PC-3 (cell line): ENCODE measurements at regions not wholly inside any gene's neighbourhood (a gene's known extent, or its start where the extent isn't known, plus 50 kb on each side); places are given as distances from the start of the nearest gene placed in this dataset.

Experiments used
- ATAC-seq: fragments of 200-7000 bp; cut with Tn5 transposase; 2 replicates; pipeline ENCODE4 v1.9.1; 2020; ENCODE audit warnings: mild to moderate bottlenecking, moderate library complexity
- BruUV-seq: library from RNA; stranded (reverse); fragments of 400-500 nt; replicated peaks from 2 replicates; lab custom pipeline; 2021; lab: Mats Ljungman, UMichigan
- CTCF ChIA-PET: fragments of 300-600 bp; sonication (Branson Sonifier 250); formaldehyde crosslinking; loops from one replicate; lab custom pipeline; 2022; ENCODE audit warnings: antibody characterized with exemption; lab: Charles Lee
- POLR2A ChIA-PET: fragments of 300-600 bp; sonication (Branson Sonifier 250); formaldehyde crosslinking; loops from one replicate; lab custom pipeline; 2022; ENCODE audit warnings: antibody characterized with exemption; ENCODE audit not compliant: unreplicated experiment; lab: Charles Lee
- DNase-seq: peaks from one replicate; pipeline ENCODE4 v3.0.0-alpha.2; 2015
- H2AFZ ChIP-seq: fragments of 300-600 bp; sonication (generic); 2 replicates; pipeline ENCODE4 v1.6.0; 2016; ENCODE audit warnings: antibody characterized with exemption, low read length
- H3F3A ChIP-seq: fragments of 300-600 bp; sonication (generic); one replicate; pipeline ENCODE4 v1.6.0; 2017; ENCODE audit warnings: antibody characterized with exemption, low read length, control low read depth, mild to moderate bottlenecking; ENCODE audit not compliant: unreplicated experiment
- H3K27ac ChIP-seq: fragments of 300-600 bp; sonication (generic); 2 replicates; pipeline ENCODE4 v1.5.1; 2016; ENCODE audit warnings: mild to moderate bottlenecking, low read length
- H3K27me3 ChIP-seq: fragments of 300-600 bp; sonication (generic); 2 replicates; pipeline ENCODE4 v1.6.1; 2016; ENCODE audit warnings: low read length, mixed read lengths
- H3K36me3 ChIP-seq: fragments of 300-600 bp; sonication (generic); 2 replicates; pipeline ENCODE4 v1.6.1; 2016; ENCODE audit warnings: low read depth, mixed run types, low read length, mixed read lengths
- H3K4me1 ChIP-seq: fragments of 300-600 bp; sonication (generic); 2 replicates; pipeline ENCODE4 v1.5.1; 2016; ENCODE audit warnings: low read length; ENCODE audit not compliant: insufficient read depth
- H3K4me2 ChIP-seq: fragments of 300-600 bp; sonication (generic); 2 replicates; pipeline ENCODE4 v1.6.0; 2016; ENCODE audit warnings: low read length
- H3K4me3 ChIP-seq: fragments of 300-600 bp; sonication (generic); 2 replicates; pipeline ENCODE4 v1.5.1; 2016; ENCODE audit warnings: mild to moderate bottlenecking, low read length, mixed read lengths
- H3K79me2 ChIP-seq: fragments of 300-600 bp; sonication (generic); 2 replicates; pipeline ENCODE4 v1.6.1; 2017; ENCODE audit warnings: low read length, mixed read lengths
- H3K9ac ChIP-seq: fragments of 300-600 bp; sonication (generic); 2 replicates; pipeline ENCODE4 v1.6.0; 2016; ENCODE audit warnings: mild to moderate bottlenecking, low read length
- H3K9me2 ChIP-seq: fragments of 300-600 bp; sonication (generic); replicated peaks from 2 replicates; pipeline ENCODE4 v1.6.1; 2016; ENCODE audit warnings: mixed run types, low read length, mixed read lengths
- H3K9me3 ChIP-seq: fragments of 300-600 bp; sonication (generic); 2 replicates; pipeline ENCODE4 v1.6.1; 2016; ENCODE audit warnings: low read length, mixed read lengths
- H4K20me1 ChIP-seq: fragments of 300-600 bp; sonication (generic); 2 replicates; pipeline ENCODE4 v1.6.1; 2016; ENCODE audit warnings: low read length, mixed read lengths
- EZH2 ChIP-seq: fragments of 300-600 bp; sonication (generic); IDR thresholded peaks from one replicate; pipeline ENCODE4 v1.6.1; 2017; ENCODE audit warnings: antibody characterized with exemption, mild to moderate bottlenecking, low read length; ENCODE audit not compliant: unreplicated experiment
- EZH2phosphoT487 ChIP-seq: fragments of 300-600 bp; sonication (generic); IDR thresholded peaks from 2 replicates; pipeline ENCODE4 v1.6.1; 2018; ENCODE audit warnings: mild to moderate bottlenecking, antibody characterized with exemption, low read length, borderline replicate concordance
- intact Hi-C: fragments of 100-400 bp; cut with micrococcal nuclease; formaldehyde crosslinking; loops from 2 replicates; pipeline ENCODE4 v1.9.0; 2023
- TF ChIP-seq, protein P1 (sequence below): fragments of 300-600 bp; sonication (generic); conservative IDR thresholded peaks from 2 replicates; pipeline ENCODE4 v1.5.1; 2017; ENCODE audit warnings: antibody characterized with exemption, low read depth, mild to moderate bottlenecking, low read length

DNA sequence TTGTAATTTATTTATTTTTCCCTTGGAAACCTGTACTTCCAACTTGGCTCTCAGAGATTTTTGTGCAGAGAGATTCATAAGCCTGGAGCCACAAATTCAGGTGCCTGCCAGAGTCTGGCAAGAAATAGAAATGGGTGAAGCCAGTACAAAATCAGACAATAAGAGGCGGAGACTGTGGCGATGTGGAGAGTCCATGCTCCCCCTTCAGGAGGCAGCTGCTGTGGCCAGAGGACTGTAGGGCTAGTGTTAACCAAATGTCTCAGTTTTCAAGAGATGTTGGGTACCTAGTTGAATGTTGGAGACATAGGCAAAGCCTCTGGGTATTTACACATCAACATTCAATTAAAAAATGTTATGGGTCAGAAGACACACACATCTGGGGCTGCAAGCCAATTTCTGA, 208.6 kb downstream of the PSAT1 start:
- Histone ChIP-seq H3K27me3 (no peaks in the 10 kb centered on the region), H4K20me1 (no peaks in the 10 kb centered on the region), H3K4me3 (no peak overlapping the region), H3K79me2 (no peaks in the 10 kb centered on the region), H3K27ac (no peak overlapping the region), H3K4me1 (no peaks in the 10 kb centered on the region), H3K9me3 (no peaks in the 10 kb centered on the region), H3K9me2 (no peaks in the 10 kb centered on the region), H2AFZ (no peak overlapping the region), H3F3A (no peaks in the 10 kb centered on the region), H3K4me2 (no peak overlapping the region), H3K36me3 (no peaks in the 10 kb centered on the region), H3K9ac (no peak overlapping the region)
- ATAC-seq (no peak), DNase-seq (no peak)
- ChIA-PET POLR2A (no interaction called here), CTCF (no interaction called here)
- TF ChIP-seq, protein P1, sequence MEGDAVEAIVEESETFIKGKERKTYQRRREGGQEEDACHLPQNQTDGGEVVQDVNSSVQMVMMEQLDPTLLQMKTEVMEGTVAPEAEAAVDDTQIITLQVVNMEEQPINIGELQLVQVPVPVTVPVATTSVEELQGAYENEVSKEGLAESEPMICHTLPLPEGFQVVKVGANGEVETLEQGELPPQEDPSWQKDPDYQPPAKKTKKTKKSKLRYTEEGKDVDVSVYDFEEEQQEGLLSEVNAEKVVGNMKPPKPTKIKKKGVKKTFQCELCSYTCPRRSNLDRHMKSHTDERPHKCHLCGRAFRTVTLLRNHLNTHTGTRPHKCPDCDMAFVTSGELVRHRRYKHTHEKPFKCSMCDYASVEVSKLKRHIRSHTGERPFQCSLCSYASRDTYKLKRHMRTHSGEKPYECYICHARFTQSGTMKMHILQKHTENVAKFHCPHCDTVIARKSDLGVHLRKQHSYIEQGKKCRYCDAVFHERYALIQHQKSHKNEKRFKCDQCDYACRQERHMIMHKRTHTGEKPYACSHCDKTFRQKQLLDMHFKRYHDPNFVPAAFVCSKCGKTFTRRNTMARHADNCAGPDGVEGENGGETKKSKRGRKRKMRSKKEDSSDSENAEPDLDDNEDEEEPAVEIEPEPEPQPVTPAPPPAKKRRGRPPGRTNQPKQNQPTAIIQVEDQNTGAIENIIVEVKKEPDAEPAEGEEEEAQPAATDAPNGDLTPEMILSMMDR, result 0 out of 2 replicates have a peak, but pooled peaks have one; percentile 9
- no peak for TF ChIP-seq EZH2
- no peak for TF ChIP-seq EZH2phosphoT487
- intact Hi-C loops, result no loop called here
- no TSS peak for BruUV-seq

DNA sequence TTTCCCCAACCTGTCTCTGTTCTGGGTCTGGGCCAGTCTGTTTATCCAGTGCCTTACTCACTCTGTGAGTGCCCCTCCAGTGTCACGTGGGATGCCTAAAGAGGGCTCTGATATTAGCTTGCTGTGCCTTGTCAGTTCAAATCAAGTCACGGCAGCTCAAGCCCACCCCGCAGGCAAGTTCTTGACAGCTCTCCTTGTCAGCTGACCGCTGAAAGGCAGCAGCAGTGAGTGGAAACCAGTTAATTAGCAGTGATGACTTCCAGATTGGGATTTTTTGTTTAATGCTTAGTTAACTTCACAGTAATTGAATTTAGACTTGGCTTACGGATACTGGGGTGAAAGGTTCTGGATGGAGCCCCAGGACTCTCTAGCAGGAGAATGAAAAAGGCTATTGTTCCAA, 210.1 kb downstream of the PSAT1 start:
- TF ChIP-seq, protein P1, result no peak
- no peak for TF ChIP-seq EZH2phosphoT487
- TF ChIP-seq EZH2, result no peak
- Histone ChIP-seq H3K27ac (no peak overlapping the region), H3K36me3 (no peaks in the 10 kb centered on the region), H3K4me3 (no peak overlapping the region), H3K9me3 (no peaks in the 10 kb centered on the region), H3K9ac (no peak overlapping the region), H3K4me1 (no peaks in the 10 kb centered on the region), H4K20me1 (no peaks in the 10 kb centered on the region), H3K9me2 (no peaks in the 10 kb centered on the region), H3K27me3 (no peaks in the 10 kb centered on the region), H3K4me2 (no peak overlapping the region), H2AFZ (no peak overlapping the region), H3K79me2 (no peaks in the 10 kb centered on the region), H3F3A (no peaks in the 10 kb centered on the region)
- intact Hi-C loops, result no loop called here
- no peak for ATAC-seq
- ChIA-PET POLR2A (no interaction called here), CTCF (no interaction called here)
- no peak for DNase-seq
- BruUV-seq, result no TSS peak

DNA sequence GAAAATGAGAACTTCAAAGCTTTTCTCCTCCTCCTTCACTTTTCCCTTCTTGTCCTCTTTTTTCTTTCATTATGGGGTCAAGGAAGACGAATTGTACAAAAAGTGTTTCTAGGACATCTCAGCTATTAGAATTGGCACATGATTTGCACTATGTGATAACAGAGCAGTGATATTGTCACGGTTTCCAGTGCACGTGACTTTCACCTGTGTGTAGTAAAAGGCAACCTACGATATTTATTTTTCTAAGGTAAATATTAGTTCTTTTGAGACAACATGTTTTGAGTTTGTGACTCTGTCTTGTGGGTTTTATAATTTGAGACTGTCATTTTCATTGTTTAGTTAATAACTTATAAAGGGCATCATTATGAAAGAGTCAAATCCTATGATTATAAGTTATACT, 213.1 kb downstream of the PSAT1 start:
- no peak overlapping the region for H2AFZ ChIP-seq
- H3K27me3 ChIP-seq, result no peaks in the 10 kb centered on the region
- BruUV-seq, result no TSS peak
- CTCF ChIA-PET, result no interaction called here
- intact Hi-C loops, result no loop called here
- no peaks in the 10 kb centered on the region for H4K20me1 ChIP-seq
- no peak for DNase-seq
- TF ChIP-seq, protein P1, result no peak
- TF ChIP-seq EZH2 (no peak), EZH2phosphoT487 (no peak)
- H3K4me1 ChIP-seq, result no peaks in the 10 kb centered on the region
- no peak overlapping the region for H3K4me2 ChIP-seq
- no peak overlapping the region for H3K9ac ChIP-seq
- no peaks in the 10 kb centered on the region for H3K9me2 ChIP-seq
- H3K4me3 ChIP-seq, result no peak overlapping the region
- POLR2A ChIA-PET, result no interaction called here
- no peaks in the 10 kb centered on the region for H3K9me3 ChIP-seq
- H3K27ac ChIP-seq, result no peak overlapping the region
- no peaks in the 10 kb centered on the region for H3K36me3 ChIP-seq
- H3K79me2 ChIP-seq, result no peaks in the 10 kb centered on the region
- ATAC-seq, result no peak
- no peaks in the 10 kb centered on the region for H3F3A ChIP-seq
